CD4-positive, alpha-beta T cell treated with Interferon gamma for 1 hour (primary cell): ENCODE measurements at regions not wholly inside any gene's neighbourhood (a gene's known extent, or its start where the extent isn't known, plus 50 kb on each side); places are given as distances from the start of the nearest gene placed in this dataset.
A peak's percentile ranks its signal among the peaks of the same experiment; 100 is the strongest.

Experiments used
- DNase-seq: peaks from one replicate; pipeline ENCODE4 v3.0.0-alpha.2; 2020

- no peak for DNase-seq
Measured at GRCh38 chr6:79864421-79864820, 82.9 kb downstream of the ELOVL4 start.

GRCh38 chr6:79864001-79864400 lies 83.4 kb downstream of the ELOVL4 start:
- no peak for DNase-seq

- DNase-seq, result no peak
Measured at GRCh38 chr6:79863566-79863965, 83.8 kb downstream of the ELOVL4 start.

GRCh38 chr6:79862711-79863110 lies 84.6 kb downstream of the ELOVL4 start:
- DNase-seq, result no peak

GRCh38 chr6:79862126-79862525 lies 85.2 kb downstream of the ELOVL4 start:
- no peak for DNase-seq

GRCh38 chr6:79861023-79861422 lies 86.3 kb downstream of the ELOVL4 start:
- no peak for DNase-seq

- DNase-seq, result no peak
Measured at GRCh38 chr6:79847426-79847825, 99.9 kb downstream of the ELOVL4 start.

- no peak for DNase-seq
Measured at GRCh38 chr6:79842376-79843040, 104.8 kb downstream of the ELOVL4 start.

GRCh38 chr6:79841577-79842375 lies 105.6 kb downstream of the ELOVL4 start:
- no peak for DNase-seq

GRCh38 chr6:79838851-79839250 lies 108.5 kb downstream of the ELOVL4 start:
- no peak for DNase-seq

GRCh38 chr6:79833964-79834284 lies 113.4 kb downstream of the ELOVL4 start:
- no peak for DNase-seq

GRCh38 chr6:79833264-79833963 lies 113.9 kb downstream of the ELOVL4 start:
- no peak for DNase-seq

GRCh38 chr6:79832723-79833122 lies 114.6 kb downstream of the ELOVL4 start:
- DNase-seq, result no peak

- no peak for DNase-seq
Measured at GRCh38 chr6:79824202-79824601, 123.2 kb downstream of the ELOVL4 start.

GRCh38 chr6:79821859-79822258 lies 125.5 kb downstream of the ELOVL4 start:
- DNase-seq, result no peak

- no peak for DNase-seq
Measured at GRCh38 chr6:79818471-79818870, 128.9 kb downstream of the ELOVL4 start.

- no peak for DNase-seq
Measured at GRCh38 chr6:79814940-79815339, 132.4 kb downstream of the ELOVL4 start.

- DNase-seq, result peak; percentile 30
Measured at GRCh38 chr6:79813854-79814709, 133.3 kb downstream of the ELOVL4 start.

GRCh38 chr6:79813143-79813850 lies 134.1 kb downstream of the ELOVL4 start:
- DNase-seq, result no peak

- no peak for DNase-seq
Measured at GRCh38 chr6:79812195-79812594, 135.2 kb downstream of the ELOVL4 start.

- no peak for DNase-seq
Measured at GRCh38 chr6:79810871-79811270, 136.5 kb downstream of the ELOVL4 start.

- no peak for DNase-seq
Measured at GRCh38 chr6:79810185-79810705, 137.1 kb downstream of the ELOVL4 start.
